HG03196 (cell line): ENCODE measurements at regions not wholly inside any gene's neighbourhood (a gene's known extent, or its start where the extent isn't known, plus 50 kb on each side); places are given as distances from the start of the nearest gene placed in this dataset.

Experiments used
- ATAC-seq: cut with Tn5 transposase; IDR thresholded peaks from one replicate; pipeline ENCODE4 v1.9.1; 2021; ENCODE audit not compliant: unreplicated experiment

DNA sequence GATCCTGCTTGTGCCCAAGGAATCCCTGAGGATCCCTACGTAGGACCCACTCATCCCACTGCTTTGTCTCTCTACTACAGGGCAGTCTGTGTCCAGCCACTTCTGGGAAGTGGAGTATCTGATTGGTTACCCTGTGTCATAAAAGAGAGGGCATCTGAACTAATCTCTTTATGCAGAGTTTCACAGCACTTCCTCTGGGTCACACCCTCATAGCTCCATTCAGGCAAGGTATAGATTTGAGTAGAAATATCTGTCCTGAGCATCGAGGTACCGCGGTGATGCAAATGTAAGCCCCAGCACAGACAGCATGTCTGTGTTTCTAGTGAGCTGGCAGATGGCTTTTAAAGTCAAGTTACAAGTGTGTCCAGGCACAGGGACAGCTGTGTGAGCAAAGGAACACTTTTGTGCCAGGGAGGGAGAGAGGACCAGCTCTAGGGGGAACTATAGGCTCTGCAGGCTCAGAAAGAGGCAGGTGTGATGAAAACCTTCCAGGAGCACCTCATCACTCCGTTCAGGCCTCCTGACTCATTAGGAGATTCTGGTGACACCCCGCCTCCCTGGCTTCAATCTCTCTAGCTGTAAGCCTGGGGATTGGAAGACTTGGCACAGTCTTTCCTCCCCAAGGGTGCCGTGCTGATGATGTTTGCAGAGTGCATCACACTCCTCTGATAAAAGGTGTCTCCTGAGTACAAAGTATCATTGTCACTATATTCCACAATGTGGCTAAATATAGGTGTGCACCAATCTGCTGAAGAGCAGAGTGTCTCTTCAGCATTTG, 84.3 kb upstream of the UBL3 start:
- no peak for ATAC-seq

DNA sequence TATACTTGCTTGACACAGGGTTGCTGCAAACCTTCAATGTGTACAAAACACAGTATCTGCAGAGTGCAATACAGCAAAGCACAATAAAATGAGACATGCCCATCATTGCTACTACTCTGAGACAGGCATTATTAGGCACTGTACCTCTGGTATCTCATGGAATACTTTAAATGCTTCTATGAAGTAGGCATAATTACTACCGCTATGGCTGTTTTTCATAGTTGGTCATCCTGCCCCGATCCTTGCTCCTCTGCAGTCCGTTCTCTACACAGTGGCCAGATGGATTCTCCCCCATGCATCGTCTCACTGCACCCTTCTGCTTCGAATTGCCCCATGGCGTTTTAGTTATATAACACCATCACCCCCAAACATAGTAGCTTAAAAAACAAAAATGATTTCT, 83.0 kb upstream of the UBL3 start:
- no peak for ATAC-seq

DNA sequence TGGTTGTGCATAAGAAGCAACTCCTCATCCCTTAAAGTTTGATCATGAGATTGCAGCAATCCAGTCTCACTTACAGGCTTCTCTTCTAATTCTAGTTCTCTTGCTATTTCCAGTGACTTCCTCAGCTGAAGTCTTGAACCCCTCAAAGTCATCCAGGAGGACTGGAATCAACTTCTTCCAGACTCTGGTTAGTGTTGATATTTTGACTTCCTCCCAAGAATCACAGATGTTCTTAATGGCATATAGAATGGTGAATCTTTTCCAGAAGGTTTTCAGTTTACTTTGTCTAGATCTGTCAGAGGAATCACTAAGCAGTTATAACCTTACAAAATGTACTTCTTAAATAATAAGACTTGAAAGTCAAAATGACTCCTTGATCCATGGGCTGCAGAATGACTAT, 81.3 kb upstream of the UBL3 start:
- no peak for ATAC-seq

DNA sequence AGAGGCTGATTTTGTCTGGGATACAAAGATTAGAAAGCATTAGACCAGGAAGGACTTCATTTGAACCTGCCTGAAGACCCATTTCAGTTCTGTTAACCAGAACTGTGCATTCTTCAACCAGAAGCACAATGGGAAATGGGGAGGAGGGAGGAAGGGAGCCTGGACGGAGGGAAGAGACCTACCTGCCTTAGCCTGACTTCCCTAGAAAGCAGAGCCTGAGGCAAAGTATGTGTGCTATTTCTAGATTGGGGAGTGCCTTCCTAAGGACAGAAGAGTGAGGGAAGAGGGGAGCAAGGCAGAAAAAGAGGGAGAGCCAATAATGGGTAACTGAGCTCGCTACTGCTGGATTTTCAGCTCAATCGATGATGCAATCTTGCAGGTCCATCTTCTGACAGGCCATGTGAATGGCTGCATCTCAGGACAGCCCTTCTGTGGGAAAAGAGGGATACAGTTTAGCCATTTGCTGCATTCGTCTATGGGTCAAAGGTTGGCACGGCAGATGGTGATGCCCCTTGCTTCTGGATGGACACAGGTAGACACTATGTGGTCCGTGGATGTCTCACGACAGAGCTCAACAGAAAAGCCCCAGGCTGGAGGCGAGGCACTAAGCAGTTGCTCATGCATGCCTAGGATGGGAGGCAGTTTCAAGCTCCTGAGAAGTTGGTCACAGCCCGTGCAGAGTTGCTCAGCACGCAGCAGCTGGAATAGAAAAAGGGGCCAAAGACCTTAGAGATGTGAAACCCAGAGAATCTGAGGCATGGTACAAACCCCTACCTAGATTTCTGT, 78.8 kb upstream of the UBL3 start:
- no peak for ATAC-seq

- no peak for ATAC-seq
Observed at GRCh38 chr13:29926098-29926476, 75.7 kb upstream of the UBL3 start.

- no peak for ATAC-seq
Observed at GRCh38 chr13:29925457-29926097, 75.2 kb upstream of the UBL3 start.

DNA sequence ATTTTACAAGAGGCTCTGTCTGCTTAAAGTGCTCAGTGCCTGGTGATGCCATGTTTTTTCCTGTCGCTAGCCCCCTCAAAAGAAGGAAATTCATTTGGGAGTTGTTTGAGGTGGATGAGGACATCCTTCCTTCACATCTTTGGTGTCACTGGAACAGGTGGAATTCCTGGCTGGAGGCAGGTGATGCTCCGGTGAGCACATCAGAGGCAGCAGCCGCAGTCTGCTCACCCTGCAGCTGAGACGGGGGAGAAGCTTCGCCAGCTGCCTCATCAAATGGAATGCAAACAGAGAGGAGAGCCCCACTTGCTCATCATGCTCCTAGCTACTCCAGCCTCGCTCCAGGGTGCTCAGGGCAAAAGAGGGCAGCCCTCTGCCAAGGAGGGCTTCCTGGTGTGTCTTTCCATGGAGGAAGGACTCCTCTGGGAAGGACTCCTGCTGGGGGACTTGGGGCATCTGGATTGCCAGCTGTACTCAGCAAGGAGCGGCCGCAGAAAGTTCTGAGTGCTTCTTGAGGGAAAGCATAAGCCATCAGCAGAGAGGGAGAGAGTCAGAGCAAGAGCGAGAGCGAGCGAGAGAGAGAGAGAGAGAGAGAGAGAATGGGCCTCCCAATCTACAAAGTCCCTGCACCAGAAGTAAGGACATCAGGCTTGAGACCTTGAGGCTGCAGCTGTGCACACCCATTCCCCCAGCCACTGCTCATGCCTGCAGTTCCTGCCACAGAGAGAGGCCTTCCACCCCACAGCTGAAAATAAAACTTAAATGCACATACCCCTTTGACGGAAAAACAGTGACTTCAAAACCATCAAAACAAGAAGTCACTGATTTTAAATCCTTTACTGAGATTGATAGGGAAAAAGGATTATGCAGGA, 74.3 kb upstream of the UBL3 start:
- ATAC-seq, result no peak

DNA sequence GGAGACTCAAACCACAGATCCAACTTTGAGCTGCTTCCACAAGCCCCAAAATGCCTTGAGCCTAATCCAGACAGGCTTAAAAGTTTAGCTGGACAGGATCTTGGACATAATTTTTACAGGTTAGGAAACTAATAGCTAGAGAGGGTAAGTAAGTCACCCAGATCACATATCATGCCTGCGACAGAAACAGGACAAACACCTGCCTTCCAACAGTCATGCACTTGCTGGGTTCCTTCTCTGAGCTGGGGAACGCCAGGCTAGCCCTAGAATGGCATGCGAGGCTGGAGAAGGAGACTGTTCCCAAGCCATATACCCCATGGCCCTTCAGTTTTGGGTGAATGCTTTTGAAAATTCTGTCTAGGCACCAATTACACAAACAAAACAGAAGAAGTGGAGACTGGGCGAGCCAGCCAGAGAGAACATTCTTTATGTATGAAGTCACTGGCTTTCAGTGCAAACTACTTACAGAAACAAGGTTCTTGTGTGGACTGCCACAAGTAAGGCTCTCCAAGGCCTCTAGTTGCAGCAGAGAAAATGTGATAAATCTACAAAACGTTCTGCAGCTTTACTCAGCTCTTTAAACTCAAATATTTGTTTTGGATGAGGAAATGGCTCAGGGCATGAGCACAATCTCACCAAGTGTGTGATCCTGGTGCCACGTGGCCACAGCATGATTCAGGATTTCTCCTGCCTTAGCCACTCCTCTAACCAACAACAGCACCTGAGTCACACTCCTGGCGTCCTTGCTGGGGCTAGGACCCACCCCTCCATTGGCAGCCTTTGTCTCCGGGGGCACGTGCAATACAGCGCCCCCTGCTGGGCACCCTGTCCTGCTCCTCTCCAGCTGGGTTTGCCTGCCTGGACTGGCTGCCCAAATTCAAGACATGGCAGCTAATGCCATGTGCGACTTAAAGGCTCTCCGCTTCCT, 73.4 kb upstream of the UBL3 start:
- no peak for ATAC-seq

DNA sequence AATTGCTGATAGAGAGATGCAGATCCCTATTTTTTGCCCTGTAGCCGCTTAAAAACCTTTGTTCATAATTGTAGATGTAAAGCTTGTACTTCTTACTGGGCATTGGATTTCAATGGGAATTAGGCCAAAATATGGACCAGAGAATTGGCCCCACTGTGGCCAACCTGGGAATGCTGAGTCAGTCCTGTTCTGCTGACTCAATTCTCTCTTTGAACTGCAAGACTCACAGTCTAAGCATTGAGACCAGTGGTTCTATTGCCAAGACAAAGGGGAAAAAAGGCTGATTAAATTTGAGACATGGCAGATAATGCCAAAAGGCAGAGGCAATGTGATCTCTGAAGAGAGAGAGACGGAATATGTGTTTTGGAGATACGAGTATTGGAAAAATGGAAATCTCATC, 72.5 kb upstream of the UBL3 start:
- no peak for ATAC-seq

DNA sequence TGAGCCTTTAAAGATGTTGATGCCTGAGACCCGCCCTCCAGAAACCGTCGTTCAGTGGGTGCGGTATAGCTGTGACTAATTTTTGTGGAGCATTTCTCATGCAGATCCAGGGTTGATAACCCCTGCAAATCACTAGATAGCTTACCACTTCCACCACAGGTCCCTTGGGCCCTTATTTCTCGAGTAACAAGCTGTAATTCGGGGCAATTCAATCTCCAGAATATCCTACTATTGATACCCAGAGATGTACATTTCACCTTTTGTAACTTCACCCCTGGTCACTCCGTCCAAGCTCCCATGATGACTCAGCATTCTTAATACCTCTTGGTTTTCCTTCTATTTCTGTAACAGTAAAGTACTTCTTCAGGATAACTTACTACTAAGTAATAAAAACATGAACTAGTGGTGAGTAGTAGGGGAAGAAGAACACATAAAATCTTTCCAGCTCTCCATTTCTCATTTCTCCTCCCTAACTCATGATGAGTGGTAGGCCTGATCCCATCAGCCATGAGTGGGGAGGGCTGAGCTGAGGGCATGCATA, 71.9 kb upstream of the UBL3 start:
- no peak for ATAC-seq

- no peak for ATAC-seq
Observed at GRCh38 chr13:29921542-29921941, 71.1 kb upstream of the UBL3 start.

- no peak for ATAC-seq
Observed at GRCh38 chr13:29920025-29920643, 69.7 kb upstream of the UBL3 start.

GRCh38 chr13:29918845-29919244, 68.4 kb upstream of the UBL3 start:
- ATAC-seq, result no peak

DNA sequence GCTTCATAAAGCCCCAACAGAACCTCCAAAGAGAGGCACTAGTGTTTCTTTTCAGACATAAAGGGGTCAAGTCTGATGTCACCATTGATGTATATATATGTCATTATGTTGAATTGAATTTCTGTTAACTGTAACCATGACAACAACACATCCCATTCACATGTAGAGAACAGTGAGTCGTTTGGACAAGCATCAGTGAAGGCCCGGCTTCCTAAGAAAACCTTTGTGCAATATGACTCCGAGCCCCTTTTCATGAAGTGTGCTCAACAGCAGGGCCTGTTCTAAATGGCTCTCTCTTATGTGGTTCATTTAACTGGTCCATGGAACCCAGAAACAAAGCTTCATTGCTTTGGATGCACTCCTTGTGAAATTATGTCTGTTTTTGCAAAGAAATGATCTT, 67.2 kb upstream of the UBL3 start:
- ATAC-seq, result no peak

DNA sequence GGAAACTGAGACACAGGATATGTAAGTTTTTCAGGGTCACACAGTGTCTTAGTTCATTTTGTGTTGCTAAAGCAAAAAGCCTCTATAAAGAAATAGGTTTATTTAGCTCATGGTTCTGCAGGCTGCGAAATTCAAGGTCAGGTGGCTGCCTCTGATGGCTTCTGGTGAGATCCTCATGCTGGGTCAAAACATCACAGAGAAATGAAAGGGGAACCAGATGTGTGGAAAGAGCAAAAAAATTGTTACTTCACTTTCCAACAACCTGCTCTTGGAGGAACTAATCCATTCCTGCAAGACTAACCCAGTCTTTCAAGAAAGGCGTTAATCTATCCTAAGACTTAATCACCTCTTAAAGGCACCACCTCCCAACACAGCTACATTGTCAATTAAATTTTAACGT, 64.2 kb upstream of the UBL3 start:
- no peak for ATAC-seq

GRCh38 chr13:29911781-29912418, 61.5 kb upstream of the UBL3 start:
- no peak for ATAC-seq

- ATAC-seq, result no peak
Observed at GRCh38 chr13:29909975-29910674, 59.7 kb upstream of the UBL3 start.

GRCh38 chr13:29909081-29909730, 58.8 kb upstream of the UBL3 start:
- no peak for ATAC-seq
